DOHH2 (cell line): ENCODE measurements at regions not wholly inside any gene's neighbourhood (a gene's known extent, or its start where the extent isn't known, plus 50 kb on each side); places are given as distances from the start of the nearest gene placed in this dataset.
"Not testable (repeated sequence)": the region's sequence is repeated elsewhere in the genome, so short reads cannot be mapped to it uniquely, and the experiment has no call there.

Source experiments
- H3F3A ChIP-seq: fragments of 200-600 bp; sonication (generic), shearing (Covaris generic); 2 replicates; pipeline ENCODE4 v1.6.0; 2016; ENCODE audit warnings: antibody characterized with exemption, mild to moderate bottlenecking; ENCODE audit not compliant: control insufficient read depth, insufficient read depth
- H3K27ac ChIP-seq: fragments of 200-600 bp; sonication (generic); 2 replicates; pipeline ENCODE4 v1.5.1; 2014; ENCODE audit warnings: low read depth, mild to moderate bottlenecking, low read length, moderate library complexity
- H3K27me3 ChIP-seq: fragments of 200-600 bp; sonication (generic); 2 replicates; pipeline ENCODE4 v1.6.1; 2014; ENCODE audit warnings: mild to moderate bottlenecking, low read length, mixed read lengths; ENCODE audit not compliant: control insufficient read depth
- H3K36me3 ChIP-seq: fragments of 200-600 bp; sonication (generic); 2 replicates; pipeline ENCODE4 v1.6.1; 2014; ENCODE audit warnings: mild to moderate bottlenecking, low read length, moderate library complexity, mixed read lengths; ENCODE audit not compliant: control insufficient read depth
- H3K4me1 ChIP-seq: fragments of 200-600 bp; sonication (generic); 2 replicates; pipeline ENCODE4 v1.6.1; 2014; ENCODE audit warnings: mild to moderate bottlenecking, low read length, mixed read lengths; ENCODE audit not compliant: control insufficient read depth
- H3K4me2 ChIP-seq: fragments of 200-600 bp; sonication (generic); 2 replicates; pipeline ENCODE4 v1.6.0; 2014; ENCODE audit warnings: mild to moderate bottlenecking, low read length, moderate library complexity
- H3K4me3 ChIP-seq: fragments of 200-600 bp; sonication (generic); 2 replicates; pipeline ENCODE4 v1.5.1; 2014; ENCODE audit warnings: mild to moderate bottlenecking, low read length, mixed read lengths
- H3K79me2 ChIP-seq: fragments of 200-600 bp; sonication (generic); 2 replicates; pipeline ENCODE4 v1.6.1; 2014; ENCODE audit warnings: mild to moderate bottlenecking, low read length, mixed read lengths; ENCODE audit not compliant: control insufficient read depth
- H3K9me2 ChIP-seq: fragments of 200-600 bp; sonication (generic); replicated peaks from 2 replicates; pipeline ENCODE4 v1.6.1; 2014; ENCODE audit warnings: mild to moderate bottlenecking, low read length, mixed read lengths; ENCODE audit not compliant: control insufficient read depth
- H3K9me3 ChIP-seq: fragments of 200-600 bp; sonication (generic); 2 replicates; pipeline ENCODE4 v1.6.1; 2014; ENCODE audit warnings: antibody characterized with exemption, low read length, mixed read lengths; ENCODE audit not compliant: control insufficient read depth, insufficient read depth
- H4K20me1 ChIP-seq: fragments of 200-600 bp; sonication (generic); 2 replicates; pipeline ENCODE4 v1.6.0; 2014; ENCODE audit warnings: low read depth, mild to moderate bottlenecking, antibody characterized with exemption, low read length, moderate library complexity; ENCODE audit not compliant: control insufficient read depth, insufficient read depth
- CTCF ChIP-seq: fragments of 200-600 bp; sonication (generic); IDR thresholded peaks from one replicate; pipeline ENCODE4 v1.5.1; 2014; ENCODE audit warnings: antibody characterized with exemption, mild to moderate bottlenecking, low read depth, low read length; ENCODE audit not compliant: poor library complexity, severe bottlenecking
- EZH2phosphoT487 ChIP-seq: fragments of 200-600 bp; sonication (generic); IDR thresholded peaks from 2 replicates; pipeline ENCODE4 v1.6.1; 2017; ENCODE audit warnings: borderline replicate concordance, mild to moderate bottlenecking, antibody characterized with exemption, low read length, moderate library complexity, mixed read lengths

- Histone ChIP-seq H3K27me3 (no peaks in the 10 kb centered on the region), H3K4me3 (no peak overlapping the region)
These were observed 160.3 kb upstream of the FSIP2 start for GRCh38 chr2:185578322-185578721.

DNA sequence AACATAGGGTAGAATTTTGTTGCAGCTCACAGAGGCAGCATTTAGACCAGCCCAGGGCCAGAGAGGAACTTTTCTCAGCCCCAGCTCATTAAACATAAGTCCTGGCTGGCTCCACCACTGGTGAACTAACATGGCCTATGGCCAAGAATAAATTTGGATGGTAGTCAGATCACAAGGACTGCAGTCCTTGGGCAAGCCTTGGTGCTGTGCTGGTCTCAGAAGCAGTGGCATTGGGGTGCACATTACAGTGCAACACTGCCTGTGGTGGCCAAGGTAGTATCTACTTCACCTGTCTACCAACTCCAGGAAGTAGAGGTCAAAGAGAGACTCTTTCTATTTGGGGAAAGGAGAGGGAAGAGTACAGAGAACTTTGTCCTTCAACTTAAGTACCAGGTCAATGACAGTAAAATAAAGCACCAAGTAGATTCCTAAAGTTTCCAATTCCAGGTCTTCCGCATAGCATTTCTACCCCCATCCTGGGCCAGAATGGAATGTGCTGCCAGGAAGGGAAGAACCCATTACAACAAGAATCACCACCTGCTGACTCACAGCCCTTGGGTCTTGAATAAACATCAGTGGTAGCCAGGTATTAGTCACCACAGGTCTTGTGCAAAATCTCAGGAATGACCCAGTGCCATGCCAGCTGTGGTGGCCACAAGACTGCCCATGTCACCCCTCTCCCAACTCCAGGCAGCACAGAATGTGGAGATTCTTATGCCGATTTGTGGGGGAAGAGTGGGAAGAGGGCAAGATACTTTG is 155.4 kb upstream of the FSIP2 start:
- no peak overlapping the region for H3K4me2 ChIP-seq

More at GRCh38 chr2:185578322-185578721, 160.3 kb upstream of the FSIP2 start:
- no peaks in the 10 kb centered on the region for H3K4me1 ChIP-seq
- H3K9me2 ChIP-seq, result no peaks in the 10 kb centered on the region
- no peaks in the 10 kb centered on the region for H3K9me3 ChIP-seq
- H3K36me3 ChIP-seq, result no peaks in the 10 kb centered on the region
- H3K4me2 ChIP-seq, result no peak overlapping the region
- no peaks in the 10 kb centered on the region for H3F3A ChIP-seq
- no peaks in the 10 kb centered on the region for H3K79me2 ChIP-seq
- TF ChIP-seq CTCF (no peak), EZH2phosphoT487 (no peak)
- H4K20me1 ChIP-seq, result no peaks in the 10 kb centered on the region
- H3K27ac ChIP-seq, result no peak overlapping the region

DNA sequence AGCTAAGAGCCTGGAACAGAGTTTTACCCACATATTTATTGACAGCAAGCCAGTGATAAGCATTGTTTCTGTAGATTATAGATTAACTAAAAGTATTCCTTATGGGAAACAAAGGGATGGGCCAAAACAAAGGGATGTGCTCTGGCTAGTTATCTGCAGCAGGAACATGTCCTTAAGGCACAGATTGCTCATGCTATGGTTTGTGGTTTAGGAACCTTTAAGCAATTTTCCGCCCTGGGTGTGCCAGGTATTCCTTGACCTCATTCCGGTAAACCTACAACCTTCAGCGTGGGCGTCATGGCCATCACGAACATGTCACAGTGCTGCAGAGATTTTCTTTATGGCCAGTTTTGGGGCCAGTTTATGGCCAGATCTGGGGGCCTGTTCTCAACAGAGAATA is 153.4 kb upstream of the FSIP2 start:
- H3K79me2 ChIP-seq, H3K4me2 ChIP-seq, H3K9me3 ChIP-seq, H3K27ac ChIP-seq, H3K36me3 ChIP-seq, H3K9me2 ChIP-seq, H4K20me1 ChIP-seq, H3K27me3 ChIP-seq, H3K4me3 ChIP-seq, H3F3A ChIP-seq, H3K4me1 ChIP-seq: not testable (repeated sequence)

More for the DNA sequence above, 155.4 kb upstream of the FSIP2 start:
- Histone ChIP-seq H3K4me1 (no peaks in the 10 kb centered on the region), H3F3A (no peaks in the 10 kb centered on the region), H3K79me2 (no peaks in the 10 kb centered on the region), H3K9me3 (no peaks in the 10 kb centered on the region), H3K27me3 (no peaks in the 10 kb centered on the region), H4K20me1 (no peaks in the 10 kb centered on the region), H3K27ac (no peak overlapping the region), H3K36me3 (no peaks in the 10 kb centered on the region), H3K4me3 (no peak overlapping the region), H3K9me2 (no peaks in the 10 kb centered on the region)
- TF ChIP-seq EZH2phosphoT487 (no peak), CTCF (no peak)

DNA sequence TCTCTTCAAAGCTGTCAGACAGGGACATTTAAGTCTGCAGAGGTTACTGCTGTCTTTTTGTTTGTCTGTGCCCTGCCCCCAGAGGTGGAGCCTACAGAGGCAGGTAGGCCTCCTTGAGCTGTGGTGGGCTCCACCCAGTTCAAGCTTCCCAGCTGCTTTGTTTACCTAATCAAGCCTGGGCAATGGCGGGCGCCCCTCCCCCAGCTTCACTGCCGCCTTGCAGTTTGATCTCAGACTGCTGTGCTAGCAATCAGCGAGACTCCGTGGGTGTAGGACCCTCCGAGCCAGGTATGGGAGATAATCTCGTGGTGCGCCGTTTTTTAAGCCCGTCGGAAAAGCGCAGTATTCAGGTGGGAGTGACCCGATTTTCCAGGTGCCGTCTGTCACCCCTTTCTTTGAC is 147.3 kb upstream of the FSIP2 start:
- not testable (repeated sequence) for H3F3A ChIP-seq, H3K36me3 ChIP-seq, H3K27me3 ChIP-seq

More for the DNA sequence above, 147.3 kb upstream of the FSIP2 start:
- H3K4me1 ChIP-seq, H3K79me2 ChIP-seq, H3K4me3 ChIP-seq, H3K27ac ChIP-seq, H4K20me1 ChIP-seq, H3K9me3 ChIP-seq, H3K4me2 ChIP-seq, H3K9me2 ChIP-seq: not testable (repeated sequence)
